ENCODE measurements at regions not wholly inside any gene's neighbourhood (a gene's known extent, or its start where the extent isn't known, plus 50 kb on each side); places are given as distances from the start of the nearest gene placed in this dataset.

GRCh38 chr3:170713653-170714052, 127.8 kb upstream of the SLC7A14 start:
- no peak for TF ChIP-seq SUZ12 (IDR thresholded peaks at IDR 0.05; ENCODE audit: extremely low read depth, insufficient read depth, insufficient read length)
- no peak for TF ChIP-seq YY1 (IDR thresholded peaks at IDR 0.05; ENCODE audit: insufficient read depth, insufficient read length)
